Stimulated activated CD8-positive, alpha-beta memory T cell treated with anti-CD3 and anti-CD28 coated beads, Interleukin-15, amount 100 ng/mL, for 48 hours (primary cell): ENCODE measurements at regions not wholly inside any gene's neighbourhood (a gene's known extent, or its start where the extent isn't known, plus 50 kb on each side); places are given as distances from the start of the nearest gene placed in this dataset.

Experiments
- DNase-seq, 2 donors: peaks; one replicate each; pipeline ENCODE4 v3.0.0-alpha.2; 2020; ENCODE audit warnings: low read depth in 2 of 2

DNA sequence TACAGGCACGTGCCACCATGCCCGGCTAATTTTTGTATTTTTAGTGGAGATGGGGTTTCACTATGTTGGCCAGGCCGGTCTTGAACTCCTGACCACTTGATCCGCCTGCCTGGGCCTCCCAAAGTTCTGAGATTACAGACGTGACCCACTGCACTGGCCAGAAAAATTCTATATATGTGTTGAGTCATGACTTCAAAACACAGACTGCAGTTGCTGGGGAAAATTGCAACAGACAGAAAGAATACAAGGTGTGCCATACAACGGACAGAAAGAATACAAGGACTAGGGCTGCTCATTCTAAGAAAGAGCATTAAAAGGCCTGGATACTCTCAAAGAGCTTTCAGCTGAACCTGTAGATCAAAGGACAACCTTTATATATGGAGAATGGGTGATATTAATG, 109.6 kb upstream of the ACSL4 start:
- DNase-seq, result no peak

DNA sequence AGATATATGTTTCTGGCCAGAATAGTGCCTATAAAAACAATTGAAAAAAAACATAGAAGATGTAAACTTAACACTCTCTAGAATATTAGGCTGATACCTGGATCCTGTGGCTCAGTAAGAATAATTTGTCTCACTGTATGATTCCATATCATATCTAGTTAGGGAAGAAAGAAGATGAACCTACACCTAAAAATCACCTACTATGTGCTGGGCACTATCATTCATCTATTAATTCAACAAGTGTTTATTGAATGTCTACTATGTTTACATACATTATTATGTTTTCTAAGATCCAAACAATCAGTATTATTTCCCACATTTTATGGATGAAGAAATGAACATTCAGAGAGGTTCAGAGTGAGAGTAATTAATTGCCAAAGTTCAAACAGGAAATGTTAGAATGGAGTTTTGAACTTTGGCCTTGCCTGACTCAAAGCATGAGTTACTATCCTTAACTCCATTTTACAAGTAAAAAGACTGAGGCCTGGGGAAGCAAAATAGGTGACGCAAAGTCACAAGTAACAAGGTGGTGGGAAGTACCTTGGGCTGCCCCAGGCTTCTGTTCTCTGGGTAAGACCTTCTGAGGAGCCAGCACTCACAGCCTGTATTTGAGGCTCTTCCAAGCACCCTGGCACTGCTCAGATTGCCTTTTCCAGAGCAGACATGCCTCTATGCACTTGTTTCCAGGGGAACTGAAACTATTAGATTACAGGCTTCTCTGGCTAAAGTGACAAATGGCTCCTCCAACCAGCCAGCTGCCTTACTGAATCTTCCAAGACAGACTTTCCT, 111.1 kb upstream of the ACSL4 start:
- DNase-seq, result no peak

- no peak for DNase-seq
These were observed 111.9 kb upstream of the ACSL4 start for GRCh38 chrX:109844986-109845385.

DNA sequence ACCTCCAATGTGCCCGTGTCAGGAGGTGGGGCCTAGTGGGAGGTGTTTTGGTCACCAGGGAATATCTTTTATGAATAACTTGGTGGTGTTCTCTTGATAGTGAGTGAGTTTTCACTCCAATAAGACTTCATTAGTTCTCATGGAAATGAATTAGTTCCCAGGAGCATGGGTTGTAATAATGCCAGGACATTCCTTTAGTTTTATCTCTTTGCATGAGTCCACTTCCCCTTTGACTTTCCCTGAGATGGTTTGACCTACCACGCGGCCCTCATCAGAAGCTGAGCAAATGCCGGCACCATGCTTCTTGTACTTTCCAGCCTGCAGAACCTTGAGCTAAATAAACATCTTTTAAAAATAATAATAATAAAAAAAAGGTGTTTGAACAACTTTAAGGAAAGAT, 112.9 kb upstream of the ACSL4 start:
- DNase-seq, result no peak

DNA sequence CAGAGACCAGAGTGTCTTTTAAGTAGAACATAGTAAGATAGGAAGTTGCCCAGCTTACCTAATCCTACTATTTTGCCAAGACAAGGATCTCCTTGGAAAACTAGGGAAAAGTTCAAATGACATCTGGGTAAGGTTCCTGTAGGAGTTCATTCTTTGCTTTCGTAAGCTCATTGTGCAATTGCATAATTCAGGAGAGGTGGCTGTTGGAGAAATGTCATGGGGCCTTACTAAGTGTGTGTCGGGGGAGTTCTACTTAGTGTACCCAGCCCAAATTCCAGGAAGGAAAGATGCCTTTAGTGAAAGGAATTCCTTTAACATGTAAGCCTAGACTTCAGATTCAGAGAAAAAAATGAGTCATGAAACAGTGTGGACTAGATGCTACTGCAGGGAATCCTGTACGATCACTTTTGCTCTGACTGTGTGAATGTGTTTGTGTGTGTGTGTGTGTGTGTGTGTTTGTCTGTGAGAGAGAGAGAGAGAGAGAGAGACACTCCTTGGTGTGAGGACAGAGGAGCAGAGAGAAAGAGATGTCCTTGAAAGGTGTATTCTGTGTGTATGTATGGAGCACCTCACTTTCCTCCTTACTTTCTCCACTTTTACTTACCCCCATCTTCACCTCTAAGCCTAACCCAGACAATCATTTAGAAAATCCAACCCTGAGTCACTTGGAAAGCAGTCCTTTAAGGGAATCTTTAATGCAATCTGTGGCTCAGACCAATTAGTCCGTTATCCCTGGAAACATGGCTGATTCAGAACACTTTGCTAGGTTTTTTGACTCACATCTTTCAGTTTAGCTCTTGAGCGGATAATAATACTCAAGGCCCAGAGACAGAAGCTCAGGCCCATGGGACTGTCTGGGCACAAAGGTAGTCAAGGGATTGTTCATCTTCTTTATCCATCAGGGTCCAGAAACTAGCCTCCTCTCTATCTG, 114.5 kb upstream of the ACSL4 start:
- DNase-seq, result no peak

DNA sequence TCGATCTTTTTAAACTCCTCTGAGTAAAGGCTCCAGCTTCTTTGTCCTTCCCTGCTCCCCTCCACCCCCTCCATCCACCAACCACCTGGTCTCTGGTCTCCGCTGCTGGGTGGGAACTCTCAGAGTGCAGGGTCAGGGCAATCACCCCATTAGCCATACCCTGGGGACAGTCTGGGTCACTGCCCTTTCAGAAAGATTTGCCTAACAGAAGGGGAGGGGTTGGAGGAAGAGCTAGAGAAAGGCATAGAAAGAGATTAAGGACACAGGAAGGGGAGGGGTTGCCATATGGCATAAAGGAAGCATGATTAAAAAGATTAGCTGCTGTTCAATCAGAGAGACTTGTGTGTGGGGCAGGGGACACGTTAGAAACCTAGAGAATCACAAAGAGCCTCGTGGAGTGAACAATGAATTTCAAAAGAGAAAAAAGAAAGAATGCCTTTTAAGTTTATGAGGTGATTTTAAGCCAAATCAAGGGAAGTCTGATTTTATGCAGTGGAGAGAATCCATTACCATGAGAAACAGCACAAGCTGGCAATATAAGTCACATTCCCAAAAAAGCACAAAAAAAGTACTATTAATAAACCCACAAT, 115.5 kb upstream of the ACSL4 start:
- no peak for DNase-seq

DNA sequence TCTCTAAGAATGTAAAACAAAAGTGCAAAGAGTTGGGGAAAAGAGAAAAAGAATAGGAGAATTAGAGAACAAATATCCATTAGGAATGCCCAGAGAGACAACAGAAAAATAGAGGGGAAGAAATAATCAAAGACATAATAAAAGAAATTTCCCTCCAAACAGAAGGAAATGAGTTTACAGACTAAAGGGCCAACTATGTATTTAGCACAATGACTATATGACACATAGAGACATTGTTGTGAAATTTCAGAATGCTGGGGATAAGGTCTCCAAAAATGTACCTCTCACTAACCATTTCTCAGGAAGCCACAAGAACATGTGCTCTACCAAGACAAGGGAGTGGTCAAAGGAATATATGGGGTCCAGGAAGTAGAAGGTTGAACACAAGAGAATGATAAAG, 121.0 kb upstream of the ACSL4 start:
- no peak for DNase-seq

DNA sequence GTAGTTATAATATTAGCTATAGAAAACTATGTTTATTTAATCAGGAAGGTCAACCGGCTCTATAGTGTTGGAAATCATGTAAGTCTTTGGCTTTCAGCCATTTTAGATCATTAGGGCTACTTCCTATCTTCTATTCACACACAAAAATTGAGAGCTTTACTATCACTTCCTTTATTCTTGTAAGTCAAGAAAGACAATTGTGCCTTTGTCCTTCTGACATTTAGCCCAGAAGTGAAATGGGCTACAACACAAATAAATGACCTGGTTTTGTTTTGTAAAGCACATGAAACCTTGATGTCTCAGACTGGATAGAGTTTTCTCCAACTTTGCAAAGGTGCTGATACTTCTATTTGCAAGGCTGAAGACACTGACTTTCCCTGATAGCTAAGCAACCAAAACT, 122.4 kb upstream of the ACSL4 start:
- DNase-seq, result no peak

DNA sequence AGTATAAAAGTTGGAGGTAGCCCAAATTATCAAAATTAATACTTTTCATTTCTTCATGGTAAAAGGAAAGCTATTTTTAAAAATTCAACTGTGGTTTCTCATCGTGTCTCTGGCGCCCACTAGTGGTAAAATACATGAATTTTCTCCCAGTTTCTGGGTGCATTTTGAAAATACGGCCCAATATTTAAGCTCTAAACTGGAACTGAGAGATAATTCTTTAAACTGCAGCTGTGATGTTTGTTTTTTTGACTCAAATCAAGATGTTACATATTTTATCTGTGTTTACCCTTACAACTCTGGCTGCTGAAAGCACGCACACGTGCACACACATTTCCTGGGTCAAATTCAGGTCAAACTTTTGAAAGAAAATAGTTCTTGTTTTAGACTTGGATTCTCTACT, 123.9 kb upstream of the ACSL4 start:
- DNase-seq, result no peak

- DNase-seq, result no peak
These were observed 124.6 kb upstream of the ACSL4 start for GRCh38 chrX:109857584-109858228.

DNA sequence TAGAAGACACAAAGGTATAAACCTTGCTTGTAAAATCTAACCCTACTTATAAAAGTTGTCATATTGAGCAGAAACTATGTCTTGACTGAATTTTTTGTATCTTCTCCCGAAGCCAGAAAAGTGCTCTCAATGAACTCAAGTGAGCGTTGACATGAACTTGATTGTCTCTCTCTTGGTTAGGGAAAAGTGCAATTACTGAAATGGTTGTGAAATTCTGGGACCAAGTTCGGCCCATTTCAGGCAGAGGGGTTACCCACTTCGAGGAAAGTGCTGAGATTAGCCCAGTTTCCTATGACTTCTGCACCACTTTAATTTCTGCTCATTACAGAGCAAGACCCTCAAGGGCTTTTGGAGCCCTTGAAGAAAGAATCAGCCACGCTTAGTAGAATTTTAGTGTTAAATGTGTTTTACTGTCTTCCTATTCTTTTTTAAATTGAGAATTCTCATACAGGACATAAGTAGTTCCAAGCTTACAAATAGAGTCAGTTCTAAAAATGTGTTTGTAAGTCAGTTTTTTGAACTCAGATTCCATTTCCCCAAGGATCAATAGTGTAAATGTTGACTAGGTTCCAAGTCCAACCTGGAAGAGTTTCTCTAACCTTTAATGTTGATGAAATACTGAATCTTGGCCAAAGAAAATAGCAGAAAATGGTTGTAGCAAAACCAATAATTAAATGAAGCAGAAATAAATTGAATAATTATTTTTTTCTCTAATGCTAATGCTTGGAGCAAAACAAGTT, 125.7 kb upstream of the ACSL4 start:
- no peak for DNase-seq

DNA sequence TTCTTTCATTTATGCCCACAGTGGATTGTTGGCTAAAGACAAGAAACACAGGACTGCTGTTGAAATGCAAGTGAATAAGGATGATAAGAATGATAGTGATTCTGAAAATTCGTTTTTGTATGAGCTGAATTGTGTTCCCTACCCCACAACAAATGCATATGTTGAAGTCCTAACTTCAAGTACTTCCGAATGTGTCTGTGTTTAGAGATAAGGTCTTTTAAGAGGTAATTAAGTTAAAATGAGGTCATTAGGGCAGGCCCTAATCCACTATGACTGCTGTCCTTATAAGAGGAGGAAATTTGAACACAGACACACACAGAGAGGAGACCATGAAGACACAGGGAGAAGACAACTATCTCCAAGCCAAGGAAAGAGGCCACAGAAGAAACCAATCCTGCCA, 126.6 kb upstream of the ACSL4 start:
- no peak for DNase-seq

- DNase-seq, result no peak
These were observed 129.4 kb upstream of the ACSL4 start for GRCh38 chrX:109862433-109862832.

DNA sequence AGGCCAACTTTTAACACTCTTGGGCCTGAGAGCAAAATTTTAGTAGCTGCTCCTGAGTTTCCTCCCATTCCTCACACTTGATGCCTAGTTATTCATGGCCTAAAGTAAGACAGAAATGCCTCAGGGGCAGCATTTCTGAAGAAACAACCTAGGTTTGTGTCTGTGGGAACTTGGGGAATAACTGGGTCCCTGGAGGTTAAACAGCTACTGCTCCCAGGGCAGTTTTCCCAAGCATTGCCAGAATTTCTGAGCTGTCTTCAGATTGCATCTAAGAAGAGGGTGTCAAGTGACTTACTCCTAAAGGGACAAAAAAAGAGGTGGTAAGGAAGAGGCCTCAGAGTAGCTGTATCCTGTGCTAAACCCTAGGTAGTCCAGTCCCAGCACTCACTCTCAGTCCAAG, 130.8 kb upstream of the ACSL4 start:
- no peak for DNase-seq

DNA sequence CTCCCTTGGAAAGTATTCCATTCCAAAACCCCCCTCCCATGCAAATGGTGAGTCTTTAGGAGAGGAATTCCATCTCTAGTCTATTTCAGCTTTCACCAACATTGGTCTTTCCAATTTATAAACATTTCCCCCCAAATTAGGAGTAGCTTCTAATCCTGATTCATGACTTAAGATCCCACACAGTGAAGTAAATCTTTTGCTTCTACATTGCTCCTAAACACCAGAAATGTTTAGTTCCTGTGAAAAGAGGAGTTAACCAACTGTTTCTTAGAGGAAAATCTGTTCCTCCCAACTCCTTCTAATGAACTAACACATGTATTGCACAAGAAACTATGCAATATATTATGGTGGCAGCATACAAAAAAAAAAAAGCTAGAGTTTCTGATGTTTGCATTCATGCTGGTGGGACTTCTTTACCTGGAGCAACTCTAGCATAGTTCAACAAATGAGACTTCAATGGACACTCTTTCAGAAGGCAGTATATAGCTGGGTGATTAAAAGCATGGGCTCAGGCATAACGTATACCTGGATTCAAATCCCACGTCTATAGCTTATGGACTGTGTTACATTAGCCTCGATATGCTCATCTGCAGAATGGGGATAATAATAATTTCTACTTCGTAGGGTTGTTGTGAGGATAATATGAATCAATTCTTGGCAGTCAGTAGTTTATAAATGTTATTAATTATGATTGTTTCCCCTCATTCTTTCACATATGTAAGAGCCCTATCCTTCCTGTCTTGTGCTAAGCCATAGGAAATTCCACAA, 131.6 kb upstream of the TMEM164 start:
- no peak for DNase-seq

- DNase-seq, result no peak
These were observed 130.7 kb upstream of the TMEM164 start for GRCh38 chrX:109872021-109872732.

DNA sequence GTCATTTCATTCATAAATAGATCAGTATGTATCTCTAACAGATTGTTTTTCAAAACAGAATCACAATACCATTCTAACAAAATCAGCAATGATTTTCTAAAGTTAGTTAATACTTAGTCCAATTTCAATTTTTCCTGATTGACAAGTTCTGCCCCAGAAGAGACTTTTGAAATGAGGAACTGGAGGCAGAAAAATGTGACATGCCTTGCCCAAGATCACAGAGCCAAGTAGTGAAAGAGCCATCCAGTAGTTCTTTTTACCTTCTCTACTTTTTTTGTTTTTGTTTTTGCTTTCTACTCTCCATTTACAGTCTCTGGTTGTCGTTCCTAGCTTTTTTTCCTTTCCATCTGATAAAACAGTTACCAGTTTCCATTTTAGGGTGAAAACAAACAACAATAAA, 129.3 kb upstream of the TMEM164 start:
- DNase-seq, result no peak

DNA sequence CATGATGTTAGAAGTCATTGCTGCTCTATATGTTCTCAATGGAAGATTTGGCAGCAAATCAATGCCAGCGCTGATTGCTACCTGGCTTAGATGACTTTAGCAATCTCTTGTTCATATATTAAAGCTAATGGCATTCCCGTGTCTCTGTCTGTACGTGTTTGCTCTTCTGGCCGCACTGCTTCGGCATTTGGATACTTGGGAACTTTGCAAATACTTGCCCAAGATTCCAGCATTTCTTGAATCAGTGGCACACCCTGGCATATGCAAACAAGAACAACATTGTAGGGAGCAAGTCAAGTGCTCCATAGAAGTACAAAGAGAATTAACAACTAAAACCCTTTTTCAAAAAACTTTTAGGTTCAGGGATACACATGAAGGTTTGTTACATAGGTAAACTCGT, 128.9 kb upstream of the TMEM164 start:
- no peak for DNase-seq

GRCh38 chrX:109874548-109874947, 128.4 kb upstream of the TMEM164 start:
- no peak for DNase-seq

DNA sequence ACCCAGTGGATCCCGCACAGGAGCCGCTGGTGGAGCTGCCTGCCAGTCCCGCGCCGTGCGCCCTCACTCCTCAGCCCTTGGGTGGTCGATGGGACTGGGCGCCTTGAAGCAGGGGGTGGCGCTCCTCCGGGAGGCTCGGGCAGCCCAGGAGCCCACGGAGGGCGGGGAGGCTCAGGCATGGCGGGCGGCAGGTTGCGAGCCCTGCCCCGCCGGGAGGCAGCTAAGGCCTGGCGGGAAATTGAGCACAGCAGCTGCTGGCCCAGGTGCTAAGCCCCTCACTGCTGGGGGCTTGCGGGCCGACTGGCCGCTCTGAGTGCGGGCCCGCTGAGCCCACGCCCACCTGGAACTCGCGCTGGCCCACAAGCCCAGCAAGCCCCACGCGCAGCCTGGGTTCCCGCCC, 127.1 kb upstream of the TMEM164 start:
- no peak for DNase-seq
